Nephron (organoid): ENCODE measurements at regions not wholly inside any gene's neighbourhood (a gene's known extent, or its start where the extent isn't known, plus 50 kb on each side); places are given as distances from the start of the nearest gene placed in this dataset.

Experiments
- H3K27ac Mint-ChIP-seq, 3 experiments: 2 replicates each; pipeline ENCODE4 v1.8.0; 2020; ENCODE audit warnings: mixed read lengths in 3 of 3, mild to moderate bottlenecking in 2 of 3, moderate library complexity in 1 of 3
- H3K27me3 Mint-ChIP-seq: 2 replicates; pipeline ENCODE4 v1.8.0; 2021; ENCODE audit warnings: low read depth, mild to moderate bottlenecking, moderate library complexity, mixed read lengths
- H3K36me3 Mint-ChIP-seq: 2 replicates; pipeline ENCODE4 v1.8.0; 2020; ENCODE audit warnings: low read depth, mixed read lengths
- H3K4me1 Mint-ChIP-seq: 2 replicates; pipeline ENCODE4 v1.8.0; 2020; ENCODE audit warnings: mixed read lengths
- H3K4me3 Mint-ChIP-seq, 3 experiments: 2 replicates each; pipeline ENCODE4 v1.8.0; 2020; ENCODE audit warnings: mild to moderate bottlenecking in 3 of 3, mixed read lengths in 3 of 3, moderate library complexity in 2 of 3
- H3K9me3 Mint-ChIP-seq: 2 replicates; pipeline ENCODE4 v1.8.0; 2020; ENCODE audit warnings: mixed read lengths
- TF ChIP-seq, protein P1 (sequence below), 3 experiments: fragments of 200-600 bp; sonication (generic); IDR thresholded peaks; one replicate each; pipeline ENCODE4 v1.5.0; 2021; ENCODE audit warnings: antibody characterized with exemption in 3 of 3; ENCODE audit not compliant: unreplicated experiment in 3 of 3

DNA sequence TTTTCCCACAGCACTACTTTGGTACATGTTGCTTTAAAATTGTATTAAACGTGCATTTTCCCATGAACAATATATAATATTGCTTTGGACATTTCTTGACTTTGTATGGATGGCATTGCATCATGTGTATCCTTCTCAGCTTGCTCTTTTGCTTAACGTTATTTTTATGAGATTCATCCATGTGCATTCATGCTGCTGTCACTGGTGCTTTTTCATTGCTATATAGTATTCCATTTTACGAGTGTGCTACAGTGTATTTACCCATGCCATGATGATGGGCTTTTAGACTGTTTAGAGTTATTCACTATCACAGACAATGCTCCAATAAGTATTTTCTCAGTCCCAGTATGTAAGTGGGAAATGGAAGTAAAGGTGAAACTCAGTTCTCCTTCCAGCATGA lies 195.2 kb upstream of the COX10 start:
- Mint-ChIP-seq H3K27me3 (peaks cover 4% of the 10 kb centered on the region), H3K4me3 (no peak overlapping the region), H3K36me3 (no peaks in the 10 kb centered on the region), H3K4me1 (no peaks in the 10 kb centered on the region), H3K27ac (no peak overlapping the region), H3K9me3 (no peaks in the 10 kb centered on the region)
- TF ChIP-seq, protein P1, sequence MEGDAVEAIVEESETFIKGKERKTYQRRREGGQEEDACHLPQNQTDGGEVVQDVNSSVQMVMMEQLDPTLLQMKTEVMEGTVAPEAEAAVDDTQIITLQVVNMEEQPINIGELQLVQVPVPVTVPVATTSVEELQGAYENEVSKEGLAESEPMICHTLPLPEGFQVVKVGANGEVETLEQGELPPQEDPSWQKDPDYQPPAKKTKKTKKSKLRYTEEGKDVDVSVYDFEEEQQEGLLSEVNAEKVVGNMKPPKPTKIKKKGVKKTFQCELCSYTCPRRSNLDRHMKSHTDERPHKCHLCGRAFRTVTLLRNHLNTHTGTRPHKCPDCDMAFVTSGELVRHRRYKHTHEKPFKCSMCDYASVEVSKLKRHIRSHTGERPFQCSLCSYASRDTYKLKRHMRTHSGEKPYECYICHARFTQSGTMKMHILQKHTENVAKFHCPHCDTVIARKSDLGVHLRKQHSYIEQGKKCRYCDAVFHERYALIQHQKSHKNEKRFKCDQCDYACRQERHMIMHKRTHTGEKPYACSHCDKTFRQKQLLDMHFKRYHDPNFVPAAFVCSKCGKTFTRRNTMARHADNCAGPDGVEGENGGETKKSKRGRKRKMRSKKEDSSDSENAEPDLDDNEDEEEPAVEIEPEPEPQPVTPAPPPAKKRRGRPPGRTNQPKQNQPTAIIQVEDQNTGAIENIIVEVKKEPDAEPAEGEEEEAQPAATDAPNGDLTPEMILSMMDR (IDR thresholded peaks at IDR 0.05; ENCODE audit: unreplicated experiment in 3 of 3): no peak

DNA sequence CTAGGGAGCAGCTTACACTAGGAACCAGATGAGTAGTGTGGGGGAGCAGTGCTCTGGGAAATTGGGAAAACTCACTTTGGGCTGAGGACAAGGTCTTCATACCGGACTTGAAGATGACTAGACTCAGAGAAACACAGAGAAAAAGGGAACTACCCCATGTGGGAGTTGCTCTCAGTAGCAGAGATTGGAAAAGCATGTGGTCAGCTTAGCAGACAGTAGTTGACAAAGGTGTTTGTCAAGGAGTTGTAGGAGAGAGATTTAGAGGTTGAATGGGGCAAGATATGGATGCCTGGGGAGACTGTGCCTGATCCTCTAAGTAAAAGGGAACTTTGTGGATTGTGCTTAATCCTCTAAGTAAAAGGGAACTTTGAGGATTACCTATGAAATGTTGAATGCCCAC lies 194.5 kb upstream of the COX10 start:
- no peak overlapping the region for H3K27ac Mint-ChIP-seq
- peaks cover 4% of the 10 kb centered on the region for H3K27me3 Mint-ChIP-seq
- TF ChIP-seq, protein P1 (IDR thresholded peaks at IDR 0.05; ENCODE audit: unreplicated experiment in 3 of 3): no peak
- no peaks in the 10 kb centered on the region for H3K9me3 Mint-ChIP-seq
- H3K4me1 Mint-ChIP-seq: no peaks in the 10 kb centered on the region
- H3K36me3 Mint-ChIP-seq: no peaks in the 10 kb centered on the region
- no peak overlapping the region for H3K4me3 Mint-ChIP-seq

DNA sequence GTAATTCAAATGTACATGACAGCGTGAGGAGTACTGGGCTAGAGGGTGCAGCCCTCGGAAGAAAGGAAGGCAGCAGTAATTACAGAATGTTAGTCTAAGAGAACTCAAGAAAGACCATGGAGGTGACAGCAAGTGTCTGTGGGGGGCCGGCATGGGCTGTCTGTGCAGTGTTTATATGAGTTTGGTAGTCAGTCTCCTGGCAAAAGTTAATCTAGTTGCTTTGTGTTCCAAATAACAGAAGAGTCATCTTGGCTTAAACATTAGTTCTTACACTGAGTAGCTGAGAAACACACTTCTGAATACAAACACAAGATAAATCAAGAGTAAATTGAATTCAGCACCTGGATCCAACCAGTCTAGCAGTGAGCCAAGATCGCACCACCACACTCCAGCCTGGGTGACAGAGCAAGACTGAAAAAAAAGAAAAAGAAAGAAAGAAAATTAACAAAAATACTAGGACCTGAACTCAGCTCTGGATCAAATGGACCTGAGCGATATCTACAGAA lies 189.3 kb upstream of the COX10 start:
- TF ChIP-seq, protein P1 (IDR thresholded peaks at IDR 0.05; ENCODE audit: unreplicated experiment in 3 of 3): no peak
- H3K4me3 Mint-ChIP-seq: no peak overlapping the region
- no peak overlapping the region for H3K27ac Mint-ChIP-seq
- H3K9me3 Mint-ChIP-seq: peaks cover 17% of the 10 kb centered on the region
- peaks cover 17% of the 10 kb centered on the region for H3K36me3 Mint-ChIP-seq
- no peaks in the 10 kb centered on the region for H3K4me1 Mint-ChIP-seq
- no peaks in the 10 kb centered on the region for H3K27me3 Mint-ChIP-seq

DNA sequence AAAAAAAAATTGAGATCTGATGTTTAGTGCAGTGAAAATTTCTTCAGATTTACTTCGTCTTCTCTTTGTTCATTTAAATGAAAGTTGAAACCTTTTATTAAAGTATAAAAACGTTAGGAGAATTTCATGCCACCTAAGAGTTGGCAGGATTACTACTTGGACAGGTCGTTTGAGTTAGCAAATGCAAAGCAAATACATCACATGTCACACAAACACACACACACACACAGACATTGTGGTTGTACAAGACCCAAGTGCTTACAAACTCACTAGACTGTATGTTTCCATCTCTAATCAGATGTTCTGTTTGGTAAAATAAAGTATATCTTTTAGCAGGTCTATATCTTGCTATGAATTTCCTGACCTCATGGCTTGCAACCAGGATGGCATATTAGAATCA lies 185.6 kb upstream of the COX10 start:
- Mint-ChIP-seq H3K27me3 (peaks cover 6% of the 10 kb centered on the region), H3K4me1 (peaks cover 5% of the 10 kb centered on the region), H3K4me3 (no peak overlapping the region), H3K9me3 (peaks cover 17% of the 10 kb centered on the region), H3K36me3 (peaks cover 17% of the 10 kb centered on the region), H3K27ac (no peak overlapping the region)
- TF ChIP-seq, protein P1 (IDR thresholded peaks at IDR 0.05; ENCODE audit: unreplicated experiment in 3 of 3): no peak

DNA sequence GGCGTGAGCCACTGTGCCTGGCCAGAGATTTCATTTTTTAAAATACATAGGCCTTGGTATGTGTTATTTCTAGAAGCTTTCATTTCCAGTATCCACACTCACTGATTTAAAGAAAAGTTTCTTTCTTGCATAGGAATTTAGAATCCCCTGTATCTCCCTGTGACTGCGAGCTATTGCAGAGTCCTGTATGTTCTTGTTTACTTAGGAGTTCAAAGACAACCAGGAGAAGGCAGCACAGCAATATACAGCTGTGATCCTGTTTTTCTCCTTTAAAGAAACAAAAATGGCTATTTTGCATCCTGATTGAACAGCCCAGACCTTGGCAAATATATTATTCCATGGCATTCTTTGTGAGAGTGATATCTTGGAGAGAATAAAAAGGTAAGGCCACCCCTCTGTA lies 185.0 kb upstream of the COX10 start:
- Mint-ChIP-seq H3K9me3 (peaks cover 17% of the 10 kb centered on the region), H3K4me1 (peaks cover 5% of the 10 kb centered on the region), H3K27me3 (peaks cover 6% of the 10 kb centered on the region), H3K36me3 (peaks cover 17% of the 10 kb centered on the region), H3K4me3 (no peak overlapping the region), H3K27ac (no peak overlapping the region)
- TF ChIP-seq, protein P1 (IDR thresholded peaks at IDR 0.05; ENCODE audit: unreplicated experiment in 3 of 3): no peak

DNA sequence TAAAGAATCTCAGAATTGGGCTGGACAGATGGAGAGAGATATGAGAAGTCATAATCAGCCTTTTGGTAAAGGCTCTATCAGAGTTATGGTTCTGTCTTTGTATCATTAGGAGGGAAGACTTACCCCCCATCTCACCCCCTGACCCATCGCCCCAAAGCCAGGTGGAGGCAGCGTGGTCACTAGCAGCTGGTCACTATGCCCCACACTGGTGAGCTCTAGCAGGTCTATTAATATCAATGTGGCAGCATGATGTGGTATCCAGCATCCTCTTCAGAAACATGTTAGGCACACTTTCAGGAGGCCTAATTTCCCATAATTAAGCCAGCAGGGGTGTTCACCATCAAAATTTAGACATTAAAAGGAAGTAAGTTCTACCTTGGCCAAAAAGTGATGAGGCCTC lies 183.8 kb upstream of the COX10 start:
- no peak overlapping the region for H3K4me3 Mint-ChIP-seq
- no peak overlapping the region for H3K27ac Mint-ChIP-seq
- H3K27me3 Mint-ChIP-seq: peaks cover 6% of the 10 kb centered on the region
- TF ChIP-seq, protein P1 (IDR thresholded peaks at IDR 0.05; ENCODE audit: unreplicated experiment in 3 of 3): no peak
- H3K36me3 Mint-ChIP-seq: peaks cover 14% of the 10 kb centered on the region
- peaks cover 5% of the 10 kb centered on the region for H3K4me1 Mint-ChIP-seq
- H3K9me3 Mint-ChIP-seq: peaks cover 15% of the 10 kb centered on the region
